ENCODE measurements at regions not wholly inside any gene's neighbourhood (a gene's known extent, or its start where the extent isn't known, plus 50 kb on each side); places are given as distances from the start of the nearest gene placed in this dataset.

DNA sequence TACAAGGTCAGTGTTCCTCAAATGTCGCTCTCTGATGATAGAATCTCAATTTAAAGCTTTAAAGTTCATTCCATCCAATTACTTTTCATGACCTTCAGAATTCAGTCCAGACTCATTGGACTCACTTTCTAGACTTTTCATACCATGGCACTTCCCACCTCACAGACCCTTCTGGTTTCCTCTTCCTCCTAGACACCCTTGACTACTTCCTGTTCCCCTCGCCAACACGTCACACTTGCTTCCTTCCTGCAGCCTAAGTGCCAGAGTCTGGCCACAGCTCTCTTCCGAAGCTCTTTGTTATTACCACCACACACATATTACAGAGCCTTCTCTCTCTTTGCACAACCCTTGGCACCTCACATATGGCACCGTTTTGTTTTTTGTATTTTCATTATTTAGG, 59.1 kb upstream of the UMPS start:
- no peak overlapping the region for H3K27ac ChIP-seq (ENCODE audit: low read depth in 2 of 2, low read length in 1 of 2)
- H3K36me3 ChIP-seq (ENCODE audit: control insufficient read depth in 2 of 2, insufficient read depth in 2 of 2, low read length in 1 of 2), result peaks cover 4 to 8% of the 10 kb centered on the region in 2 donors
- H3K9me3 ChIP-seq (ENCODE audit: control insufficient read depth in 2 of 2, insufficient read depth in 1 of 2, low read depth in 1 of 2, low read length in 1 of 2), result no peaks in the 10 kb centered on the region
- no peaks in the 10 kb centered on the region for H3K27me3 ChIP-seq (ENCODE audit: control insufficient read depth in 1 of 2, insufficient read depth in 2 of 2, low read length in 2 of 2)
- 76 to 85% methylated on average over 5 of the region's 5 CpGs for WGBS, 2 donors
- H3K4me1 ChIP-seq (ENCODE audit: control insufficient read depth in 2 of 2, insufficient read depth in 2 of 2, low read length in 1 of 2), result no peaks in the 10 kb centered on the region
- H3K4me3 ChIP-seq (ENCODE audit: low read depth in 1 of 2, low read length in 2 of 2), result no peak overlapping the region

- H3K36me3 ChIP-seq (ENCODE audit: control insufficient read depth in 2 of 2, insufficient read depth in 2 of 2, low read length in 1 of 2), result peaks cover 3 to 7% of the 10 kb centered on the region in 2 donors
- no peak overlapping the region for H3K27ac ChIP-seq (ENCODE audit: low read depth in 2 of 2, low read length in 1 of 2)
- WGBS, 2 donors, result 86 to 89% methylated on average over 13 of the region's 13 CpGs
- no peaks in the 10 kb centered on the region for H3K27me3 ChIP-seq (ENCODE audit: control insufficient read depth in 1 of 2, insufficient read depth in 2 of 2, low read length in 2 of 2)
- H3K4me1 ChIP-seq (ENCODE audit: control insufficient read depth in 2 of 2, insufficient read depth in 2 of 2, low read length in 1 of 2), result no peaks in the 10 kb centered on the region
- no peaks in the 10 kb centered on the region for H3K9me3 ChIP-seq (ENCODE audit: control insufficient read depth in 2 of 2, insufficient read depth in 1 of 2, low read depth in 1 of 2, low read length in 1 of 2)
- no peak overlapping the region for H3K4me3 ChIP-seq (ENCODE audit: low read depth in 1 of 2, low read length in 2 of 2)
Observed at GRCh38 chr3:124674336-124674735, 55.9 kb upstream of the UMPS start.

GRCh38 chr3:124676236-124676635, 54.0 kb upstream of the UMPS start:
- Histone ChIP-seq H3K27me3 (ENCODE audit: control insufficient read depth in 1 of 2, insufficient read depth in 2 of 2, low read length in 2 of 2) (no peaks in the 10 kb centered on the region), H3K4me3 (ENCODE audit: low read depth in 1 of 2, low read length in 2 of 2) (no peak overlapping the region), H3K9me3 (ENCODE audit: control insufficient read depth in 2 of 2, insufficient read depth in 1 of 2, low read depth in 1 of 2, low read length in 1 of 2) (no peaks in the 10 kb centered on the region), H3K27ac (ENCODE audit: low read depth in 2 of 2, low read length in 1 of 2) (no peak overlapping the region), H3K4me1 (ENCODE audit: control insufficient read depth in 2 of 2, insufficient read depth in 2 of 2, low read length in 1 of 2) (no peaks in the 10 kb centered on the region), H3K36me3 (ENCODE audit: control insufficient read depth in 2 of 2, insufficient read depth in 2 of 2, low read length in 1 of 2) (peaks cover 3 to 7% of the 10 kb centered on the region in 2 donors)
- 78 to 86% methylated on average over 3 of the region's 3 CpGs for WGBS, 2 donors

- Histone ChIP-seq H3K36me3 (ENCODE audit: control insufficient read depth in 2 of 2, insufficient read depth in 2 of 2, low read length in 1 of 2) (peaks cover 3 to 7% of the 10 kb centered on the region in 2 donors), H3K27ac (ENCODE audit: low read depth in 2 of 2, low read length in 1 of 2) (no peak overlapping the region), H3K4me3 (ENCODE audit: low read depth in 1 of 2, low read length in 2 of 2) (no peak overlapping the region), H3K9me3 (ENCODE audit: control insufficient read depth in 2 of 2, insufficient read depth in 1 of 2, low read depth in 1 of 2, low read length in 1 of 2) (no peaks in the 10 kb centered on the region), H3K4me1 (ENCODE audit: control insufficient read depth in 2 of 2, insufficient read depth in 2 of 2, low read length in 1 of 2) (no peaks in the 10 kb centered on the region), H3K27me3 (ENCODE audit: control insufficient read depth in 1 of 2, insufficient read depth in 2 of 2, low read length in 2 of 2) (no peaks in the 10 kb centered on the region)
- 85 to 91% methylated on average over 5 of the region's 5 CpGs for WGBS, 2 donors
Observed at GRCh38 chr3:124679048-124679638, 51.1 kb upstream of the UMPS start.
